Esophagus squamous epithelium (tissue), 5 donors: ENCODE measurements at regions not wholly inside any gene's neighbourhood (a gene's known extent, or its start where the extent isn't known, plus 50 kb on each side); places are given as distances from the start of the nearest gene placed in this dataset.

Experiments used
- DNase-seq: peaks from one replicate; lab custom pipeline; 2025; lab: John Stamatoyannopoulos, UW
- H3K27ac ChIP-seq, 4 donors: fragments of 200-600 bp; sonication (generic); one replicate each; pipeline ENCODE4 v1.5.1; 2016 to 2019; ENCODE audit warnings: mild to moderate bottlenecking in 1 of 4
- H3K27me3 ChIP-seq, 4 donors: fragments of 200-600 bp; sonication (generic); 1 replicate in 3 of 4; 2 replicates in 1 of 4; pipeline versions ENCODE4 v1.5.1 to v1.6.0; 2017 to 2021; ENCODE audit warnings: antibody characterized with exemption in 1 of 4
- H3K36me3 ChIP-seq, 3 donors: fragments of 200-600 bp; sonication (generic); one replicate each; pipeline ENCODE4 v1.5.1; 2016 to 2019
- H3K4me1 ChIP-seq, 3 donors: fragments of 200-600 bp; sonication (generic); one replicate each; pipeline ENCODE4 v1.5.1; 2017 to 2019
- H3K4me3 ChIP-seq, 4 donors: fragments of 200-600 bp; sonication (generic); 1 replicate in 3 of 4; 2 replicates in 1 of 4; pipeline ENCODE4 v1.5.1; 2016 to 2019; ENCODE audit warnings: mild to moderate bottlenecking in 2 of 4, moderate library complexity in 1 of 4
- H3K9me3 ChIP-seq, 3 donors: fragments of 200-600 bp; sonication (generic); one replicate each; pipeline ENCODE4 v1.5.1; 2016 to 2019
- CTCF ChIP-seq, 6 experiments: fragments of 450-650 bp in 4 of 6; fragments of 200-600 bp in 2 of 6; sonication (generic) in 2 of 6; IDR thresholded peaks; one replicate each; pipeline ENCODE4 v1.5.1; 2016 to 2019; ENCODE audit warnings: antibody characterized with exemption in 6 of 6, mild to moderate bottlenecking in 4 of 6, moderate library complexity in 4 of 6
- POLR2A ChIP-seq, 4 donors: fragments of 450-650 bp; IDR thresholded peaks; one replicate each; pipeline ENCODE4 v1.6.1; 2017; ENCODE audit warnings: antibody characterized with exemption in 4 of 4, mild to moderate bottlenecking in 4 of 4, moderate library complexity in 3 of 4
- WGBS, 2 donors: methylation state at CpG; one replicate each; pipeline ENCODE4 v1.1.5; 2018; 5-methylcytosine and 5-hydroxymethylcytosine counted together
- intact Hi-C: fragments of 100-400 bp; cut with DNase I; formaldehyde crosslinking; loops from one replicate; pipeline ENCODE4 v1.15.0; 2022
- donor health status: DM: yes; HTN: yes; CAD: no.

- H3K9me3 ChIP-seq: no peaks in the 10 kb centered on the region
- H3K36me3 ChIP-seq: no peaks in the 10 kb centered on the region
- 46 to 70% methylated on average over 3 to 5 of the region's 5 CpGs for WGBS, 2 donors
- intact Hi-C loops: no loop called here
- H3K27ac ChIP-seq: no peak overlapping the region
- TF ChIP-seq CTCF (IDR thresholded peaks at IDR 0.05) (no peak), POLR2A (IDR thresholded peaks at IDR 0.05) (no peak)
- no peak overlapping the region for H3K4me3 ChIP-seq
- no peaks in the 10 kb centered on the region for H3K27me3 ChIP-seq
- H3K4me1 ChIP-seq: no peaks in the 10 kb centered on the region
- no peak for DNase-seq
Observed at GRCh38 chr1:157410457-157410856, 141.9 kb downstream of the FCRL5 start.

GRCh38 chr1:157409927-157410326 lies 142.4 kb downstream of the FCRL5 start:
- WGBS, 2 donors: 59 to 72% methylated on average over 4 to 6 of the region's 6 CpGs
- Histone ChIP-seq H3K4me3 (no peak overlapping the region), H3K9me3 (no peaks in the 10 kb centered on the region), H3K27me3 (no peaks in the 10 kb centered on the region), H3K4me1 (no peaks in the 10 kb centered on the region), H3K36me3 (no peaks in the 10 kb centered on the region), H3K27ac (no peak overlapping the region)
- DNase-seq: no peak
- intact Hi-C loops: no loop called here
- TF ChIP-seq POLR2A (IDR thresholded peaks at IDR 0.05): no peak
- TF ChIP-seq CTCF (IDR thresholded peaks at IDR 0.05): no peak

DNA sequence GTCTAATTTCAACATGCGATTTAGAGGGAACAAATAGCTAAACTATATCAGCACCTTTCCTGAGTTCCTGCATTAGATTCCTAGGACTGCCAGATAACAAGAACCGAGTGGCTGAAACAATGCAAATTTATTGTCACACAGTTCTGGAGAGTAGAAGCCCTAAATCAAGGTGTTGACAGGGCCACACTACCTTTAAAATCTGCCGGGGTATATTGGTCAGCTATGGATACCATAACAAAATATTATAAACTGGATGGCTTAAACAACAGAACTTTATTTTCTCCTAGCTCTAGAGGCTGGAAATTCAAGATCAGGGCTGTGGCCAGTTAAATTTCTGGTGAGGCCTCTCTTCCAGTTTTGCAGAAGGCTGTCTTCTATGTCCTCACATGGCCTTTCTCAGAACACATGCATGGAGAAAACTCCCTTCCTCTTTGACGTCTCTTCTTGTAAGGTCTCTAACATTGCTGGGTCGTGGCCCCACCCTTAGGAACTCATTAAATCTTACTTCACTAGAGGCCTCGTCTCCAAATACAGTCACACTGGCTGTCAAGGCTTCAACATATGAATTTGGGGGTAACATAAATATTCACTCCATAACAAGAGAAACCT lies 144.3 kb downstream of the FCRL5 start:
- no peak for DNase-seq
- Histone ChIP-seq H3K4me1 (no peaks in the 10 kb centered on the region), H3K27me3 (no peaks in the 10 kb centered on the region), H3K36me3 (no peaks in the 10 kb centered on the region), H3K9me3 (no peaks in the 10 kb centered on the region), H3K27ac (no peak overlapping the region), H3K4me3 (no peak overlapping the region)
- WGBS, 2 donors: 55 to 57% methylated on average over 6 of the region's 6 CpGs
- intact Hi-C loops: no loop called here
- no peak for TF ChIP-seq CTCF (IDR thresholded peaks at IDR 0.05)
- no peak for TF ChIP-seq POLR2A (IDR thresholded peaks at IDR 0.05)

DNA sequence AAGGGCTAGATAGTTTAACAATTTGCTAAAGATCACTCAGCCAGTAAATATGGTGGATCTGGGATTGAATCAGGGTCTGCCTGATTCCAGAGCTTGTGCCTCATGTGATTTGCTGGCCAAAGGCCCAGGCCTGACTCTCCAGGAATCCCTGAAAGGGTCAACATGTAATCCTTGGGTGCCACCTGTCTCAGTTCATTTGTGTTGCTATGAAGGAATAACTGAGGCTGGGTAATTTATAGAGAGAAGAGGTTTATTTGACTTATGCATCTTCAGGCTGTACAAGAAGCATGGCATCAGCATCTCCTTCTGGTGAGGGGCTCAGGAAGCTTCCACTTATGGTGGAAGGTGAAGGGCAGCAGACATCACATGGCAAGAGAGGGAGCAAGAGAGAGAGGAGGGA lies 144.9 kb downstream of the FCRL5 start:
- Histone ChIP-seq H3K4me3 (no peak overlapping the region), H3K4me1 (no peaks in the 10 kb centered on the region), H3K9me3 (no peaks in the 10 kb centered on the region), H3K36me3 (no peaks in the 10 kb centered on the region), H3K27ac (no peak overlapping the region), H3K27me3 (no peaks in the 10 kb centered on the region)
- no peak for DNase-seq
- no peak for TF ChIP-seq CTCF (IDR thresholded peaks at IDR 0.05)
- TF ChIP-seq POLR2A (IDR thresholded peaks at IDR 0.05): no peak
- intact Hi-C loops: no loop called here

GRCh38 chr1:157405662-157406061 lies 146.7 kb downstream of the FCRL5 start:
- DNase-seq: no peak
- intact Hi-C loops: no loop called here
- 81 to 84% methylated on average over 4 of the region's 4 CpGs for WGBS, 2 donors
- no peak overlapping the region for H3K4me3 ChIP-seq
- no peaks in the 10 kb centered on the region for H3K36me3 ChIP-seq
- no peaks in the 10 kb centered on the region for H3K9me3 ChIP-seq
- TF ChIP-seq POLR2A (IDR thresholded peaks at IDR 0.05) (no peak), CTCF (IDR thresholded peaks at IDR 0.05) (no peak)
- H3K4me1 ChIP-seq: no peaks in the 10 kb centered on the region
- H3K27me3 ChIP-seq: no peaks in the 10 kb centered on the region
- no peak overlapping the region for H3K27ac ChIP-seq
